Colonic mucosa (tissue), 4 donors: ENCODE measurements at regions not wholly inside any gene's neighbourhood (a gene's known extent, or its start where the extent isn't known, plus 50 kb on each side); places are given as distances from the start of the nearest gene placed in this dataset.
"Not testable (repeated sequence)": the region's sequence is repeated elsewhere in the genome, so short reads cannot be mapped to it uniquely, and the experiment has no call there.

ENCODE experiments used
- DNase-seq: peaks from one replicate; pipeline ENCODE4 v3.0.0-alpha.2; 2020
- H3K27ac ChIP-seq: fragments of 200-600 bp; one replicate; pipeline ENCODE4 v1.8.0; 2021
- H3K27me3 ChIP-seq: fragments of 200-600 bp; one replicate; pipeline ENCODE4 v1.8.0; 2021
- H3K36me3 ChIP-seq: fragments of 200-600 bp; one replicate; pipeline ENCODE4 v1.8.0; 2021
- H3K4me1 ChIP-seq: fragments of 200-600 bp; one replicate; pipeline ENCODE4 v1.8.0; 2021; ENCODE audit warnings: mild to moderate bottlenecking
- H3K4me3 ChIP-seq: fragments of 200-600 bp; one replicate; pipeline ENCODE4 v1.8.0; 2021
- H3K9ac ChIP-seq, 2 donors: one replicate each; pipeline ENCODE4 v1.7.0; 2013; ENCODE audit warnings: control low read depth in 2 of 2, low read depth in 2 of 2, low read length in 2 of 2
- H3K9me3 ChIP-seq: fragments of 200-600 bp; one replicate; pipeline ENCODE4 v1.8.0; 2021
- CTCF ChIP-seq: fragments of 200-600 bp; IDR thresholded peaks from one replicate; pipeline ENCODE4 v1.8.0; 2022; ENCODE audit warnings: antibody characterized with exemption, mild to moderate bottlenecking
- intact Hi-C: fragments of 100-400 bp; cut with DNase I; formaldehyde crosslinking; loops from one replicate; pipeline ENCODE4 v1.14.1; 2022
- donor health status: healthy.
- donor health status: DM: no; HTN: no; CAD: no.
- donor health status: DM: no; HTN: no; CAD: no.

GRCh38 chrX:112941209-112941837 lies 100.7 kb upstream of the AMOT start:
- Histone ChIP-seq H3K27ac (no peak overlapping the region), H3K27me3 (peaks cover 4% of the 10 kb centered on the region), H3K9ac (no peak overlapping the region), H3K9me3 (no peaks in the 10 kb centered on the region), H3K4me3 (no peak overlapping the region), H3K4me1 (no peaks in the 10 kb centered on the region), H3K36me3 (no peaks in the 10 kb centered on the region)
- intact Hi-C loops, result no loop called here
- DNase-seq, result no peak
- no peak for TF ChIP-seq CTCF

- no peak for DNase-seq
- Histone ChIP-seq H3K9ac (no peak overlapping the region), H3K4me1 (no peaks in the 10 kb centered on the region), H3K27me3 (no peaks in the 10 kb centered on the region), H3K4me3 (no peak overlapping the region), H3K9me3 (no peaks in the 10 kb centered on the region), H3K36me3 (no peaks in the 10 kb centered on the region), H3K27ac (no peak overlapping the region)
- no peak for TF ChIP-seq CTCF
- intact Hi-C loops, result no loop called here
Observed at GRCh38 chrX:112935029-112935428, 94.4 kb upstream of the AMOT start.

- H3K9me3 ChIP-seq, result no peaks in the 10 kb centered on the region
- no peak for TF ChIP-seq CTCF
- no peak for DNase-seq
- intact Hi-C loops, result no loop called here
- no peaks in the 10 kb centered on the region for H3K36me3 ChIP-seq
- no peak overlapping the region for H3K9ac ChIP-seq
- no peak overlapping the region for H3K4me3 ChIP-seq
- H3K27ac ChIP-seq, result no peak overlapping the region
- H3K4me1 ChIP-seq, result no peaks in the 10 kb centered on the region
- H3K27me3 ChIP-seq, result no peaks in the 10 kb centered on the region
Observed at GRCh38 chrX:112931900-112932299, 91.3 kb upstream of the AMOT start.

GRCh38 chrX:112931478-112931877 lies 90.8 kb upstream of the AMOT start:
- H3K36me3 ChIP-seq, result no peaks in the 10 kb centered on the region
- no peaks in the 10 kb centered on the region for H3K9me3 ChIP-seq
- H3K4me1 ChIP-seq, result no peaks in the 10 kb centered on the region
- H3K27me3 ChIP-seq, result no peaks in the 10 kb centered on the region
- DNase-seq, result no peak
- no peak overlapping the region for H3K9ac ChIP-seq
- intact Hi-C loops, result no loop called here
- TF ChIP-seq CTCF, result no peak
- no peak overlapping the region for H3K27ac ChIP-seq
- no peak overlapping the region for H3K4me3 ChIP-seq

- H3K27ac ChIP-seq, H3K9ac ChIP-seq, intact Hi-C loops, H3K36me3 ChIP-seq, H3K4me3 ChIP-seq, DNase-seq, H3K4me1 ChIP-seq, H3K27me3 ChIP-seq, H3K9me3 ChIP-seq: not testable (repeated sequence)
Observed at GRCh38 chrX:112923381-112923780, 82.8 kb upstream of the AMOT start.

GRCh38 chrX:112913807-112914206 lies 73.2 kb upstream of the AMOT start:
- H3K9ac ChIP-seq, result no peak overlapping the region
- no peak overlapping the region for H3K27ac ChIP-seq
- H3K4me1 ChIP-seq, result no peaks in the 10 kb centered on the region
- intact Hi-C loops, result no loop called here
- TF ChIP-seq CTCF, result no peak
- H3K27me3 ChIP-seq, result peaks cover 7% of the 10 kb centered on the region
- no peak for DNase-seq
- H3K9me3 ChIP-seq, result no peaks in the 10 kb centered on the region
- no peak overlapping the region for H3K4me3 ChIP-seq
- H3K36me3 ChIP-seq, result no peaks in the 10 kb centered on the region
